ENCODE measurements at regions not wholly inside any gene's neighbourhood (a gene's known extent, or its start where the extent isn't known, plus 50 kb on each side); places are given as distances from the start of the nearest gene placed in this dataset.
A peak's percentile ranks its signal among the peaks of the same experiment; 100 is the strongest.

DNA sequence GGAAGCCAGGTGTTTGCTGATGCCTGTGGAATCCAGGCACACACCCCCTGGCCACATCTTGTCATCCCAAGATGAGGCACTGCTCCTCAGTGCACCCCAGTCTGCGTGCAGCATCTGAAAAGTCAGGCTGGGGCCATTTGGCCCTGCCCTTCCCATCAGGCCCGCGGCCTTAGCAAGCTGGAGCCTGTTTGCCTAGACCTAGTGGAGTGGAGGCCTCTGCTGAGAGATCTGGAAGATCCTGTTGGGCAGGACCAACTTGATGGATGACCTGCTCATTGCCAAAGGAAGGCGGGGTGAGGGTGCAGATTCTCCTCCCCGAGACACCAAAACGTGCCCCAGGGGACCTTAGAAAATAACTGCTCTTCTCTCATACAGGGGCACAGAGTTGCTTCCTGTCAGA, 220.2 kb downstream of the SHQ1 start:
- Histone ChIP-seq H3K36me3 (ENCODE audit: low read depth) (no peaks in the 10 kb centered on the region), H3K9me3 (ENCODE audit: severe bottlenecking) (no peaks in the 10 kb centered on the region), H3K4me3 (ENCODE audit: severe bottlenecking) (no peak overlapping the region), H3K27me3 (ENCODE audit: insufficient read depth, poor library complexity, severe bottlenecking) (no peaks in the 10 kb centered on the region), H3K4me1 (ENCODE audit: insufficient read depth, poor library complexity, severe bottlenecking) (peaks cover 46% of the 10 kb centered on the region), H3K27ac (ENCODE audit: poor library complexity, severe bottlenecking) (peak overlapping the region; percentile 81)
- peak; percentile 78 for ATAC-seq (ENCODE audit: low read depth)
- TF ChIP-seq, protein P1, sequence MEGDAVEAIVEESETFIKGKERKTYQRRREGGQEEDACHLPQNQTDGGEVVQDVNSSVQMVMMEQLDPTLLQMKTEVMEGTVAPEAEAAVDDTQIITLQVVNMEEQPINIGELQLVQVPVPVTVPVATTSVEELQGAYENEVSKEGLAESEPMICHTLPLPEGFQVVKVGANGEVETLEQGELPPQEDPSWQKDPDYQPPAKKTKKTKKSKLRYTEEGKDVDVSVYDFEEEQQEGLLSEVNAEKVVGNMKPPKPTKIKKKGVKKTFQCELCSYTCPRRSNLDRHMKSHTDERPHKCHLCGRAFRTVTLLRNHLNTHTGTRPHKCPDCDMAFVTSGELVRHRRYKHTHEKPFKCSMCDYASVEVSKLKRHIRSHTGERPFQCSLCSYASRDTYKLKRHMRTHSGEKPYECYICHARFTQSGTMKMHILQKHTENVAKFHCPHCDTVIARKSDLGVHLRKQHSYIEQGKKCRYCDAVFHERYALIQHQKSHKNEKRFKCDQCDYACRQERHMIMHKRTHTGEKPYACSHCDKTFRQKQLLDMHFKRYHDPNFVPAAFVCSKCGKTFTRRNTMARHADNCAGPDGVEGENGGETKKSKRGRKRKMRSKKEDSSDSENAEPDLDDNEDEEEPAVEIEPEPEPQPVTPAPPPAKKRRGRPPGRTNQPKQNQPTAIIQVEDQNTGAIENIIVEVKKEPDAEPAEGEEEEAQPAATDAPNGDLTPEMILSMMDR (IDR thresholded peaks at IDR 0.05; ENCODE audit: poor library complexity, severe bottlenecking): no peak
- peak; percentile 92 for DNase-seq (ENCODE audit: low spot score)

DNA sequence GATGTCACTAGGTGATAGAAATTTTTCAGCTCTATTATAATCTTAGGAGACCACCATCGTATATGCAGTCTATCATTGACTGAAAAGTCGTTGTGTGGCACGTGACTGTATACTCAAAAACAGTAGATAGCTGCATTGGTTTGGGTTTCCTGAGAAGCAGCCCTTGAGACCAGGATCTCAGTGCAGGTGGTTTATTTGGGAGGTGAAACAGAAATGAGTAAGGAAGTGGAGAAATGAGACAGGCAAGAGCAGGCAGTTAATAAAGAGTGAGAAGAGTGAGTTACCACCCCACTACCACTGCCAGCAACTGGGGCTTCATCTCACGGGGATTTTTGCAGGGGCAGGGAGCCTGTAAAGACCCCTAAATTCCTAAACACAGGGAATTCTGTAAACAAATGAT, 221.0 kb downstream of the SHQ1 start:
- TF ChIP-seq, protein P1 (IDR thresholded peaks at IDR 0.05; ENCODE audit: poor library complexity, severe bottlenecking): no peak
- Histone ChIP-seq H3K4me3 (ENCODE audit: severe bottlenecking) (no peak overlapping the region), H3K4me1 (ENCODE audit: insufficient read depth, poor library complexity, severe bottlenecking) (peaks cover 46% of the 10 kb centered on the region), H3K27me3 (ENCODE audit: insufficient read depth, poor library complexity, severe bottlenecking) (no peaks in the 10 kb centered on the region), H3K9me3 (ENCODE audit: severe bottlenecking) (no peaks in the 10 kb centered on the region), H3K36me3 (ENCODE audit: low read depth) (no peaks in the 10 kb centered on the region), H3K27ac (ENCODE audit: poor library complexity, severe bottlenecking) (peak overlapping the region; percentile 81)
- no peak for ATAC-seq (ENCODE audit: low read depth)
- no peak for DNase-seq (ENCODE audit: low spot score)

DNA sequence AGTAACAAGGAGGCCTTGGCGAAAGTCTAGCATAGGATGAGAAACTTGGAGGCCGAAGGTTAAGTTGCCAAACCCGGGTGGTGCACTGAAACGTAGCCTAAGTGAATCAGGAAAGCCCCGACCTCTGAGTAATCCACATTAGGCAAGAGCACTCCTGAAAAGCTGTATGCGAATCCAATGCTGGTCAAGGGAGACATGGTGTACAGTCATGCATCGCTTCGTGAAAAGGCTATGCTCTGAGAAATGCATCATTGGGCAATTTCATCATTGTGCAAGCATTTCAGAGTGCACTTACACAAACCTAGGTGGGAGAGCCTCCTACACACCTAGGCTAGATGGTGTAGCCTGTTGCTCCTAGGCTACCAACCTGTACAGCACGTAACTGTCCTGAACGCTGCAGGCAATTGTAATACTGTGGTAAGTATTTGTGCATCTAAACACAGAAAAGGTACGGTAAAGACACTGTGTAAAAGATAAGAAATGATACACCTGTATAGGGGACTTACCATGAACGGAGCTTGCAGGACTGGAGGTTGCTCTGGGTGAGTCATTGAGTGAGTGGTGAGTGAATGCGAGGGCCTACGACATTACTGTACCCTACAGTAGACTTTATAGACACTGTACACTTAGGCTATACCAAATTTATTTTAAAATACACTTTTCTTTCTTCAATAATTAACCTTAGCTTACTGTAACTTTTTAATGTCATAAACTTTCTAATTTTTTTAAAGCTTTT, 222.5 kb downstream of the SHQ1 start:
- no peaks in the 10 kb centered on the region for H3K36me3 ChIP-seq (ENCODE audit: low read depth)
- ATAC-seq (ENCODE audit: low read depth) (peak; percentile 83), DNase-seq (ENCODE audit: low spot score) (peak; percentile 87)
- TF ChIP-seq, protein P1 (IDR thresholded peaks at IDR 0.05; ENCODE audit: poor library complexity, severe bottlenecking): no peak
- H3K9me3 ChIP-seq (ENCODE audit: severe bottlenecking): no peaks in the 10 kb centered on the region
- peak overlapping the region; percentile 81 for H3K27ac ChIP-seq (ENCODE audit: poor library complexity, severe bottlenecking)
- peaks cover 46% of the 10 kb centered on the region for H3K4me1 ChIP-seq (ENCODE audit: insufficient read depth, poor library complexity, severe bottlenecking)
- no peaks in the 10 kb centered on the region for H3K27me3 ChIP-seq (ENCODE audit: insufficient read depth, poor library complexity, severe bottlenecking)
- no peak overlapping the region for H3K4me3 ChIP-seq (ENCODE audit: severe bottlenecking)

DNA sequence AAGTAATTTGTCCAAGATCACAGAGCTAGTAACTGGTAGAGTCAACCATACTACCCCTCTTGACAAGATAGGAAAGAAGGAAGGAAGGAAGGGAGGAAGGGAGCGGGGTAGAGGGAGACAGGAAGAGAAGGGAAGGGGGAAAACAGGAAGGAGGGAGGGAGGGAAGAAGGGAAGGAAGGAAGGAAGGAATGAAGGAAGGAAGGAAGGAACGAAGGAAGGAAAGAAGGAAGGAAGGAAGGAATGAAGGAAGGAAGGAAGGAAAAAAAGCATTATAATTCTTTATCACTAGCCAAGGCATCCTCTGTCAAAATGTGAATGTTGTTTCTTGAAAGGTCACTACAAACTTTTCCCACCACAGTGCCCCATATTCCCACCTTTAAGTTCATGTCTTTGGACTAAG, 223.6 kb downstream of the SHQ1 start:
- Histone ChIP-seq H3K27me3 (ENCODE audit: insufficient read depth, poor library complexity, severe bottlenecking) (no peaks in the 10 kb centered on the region), H3K27ac (ENCODE audit: poor library complexity, severe bottlenecking) (peak overlapping the region; percentile 81), H3K4me3 (ENCODE audit: severe bottlenecking) (no peak overlapping the region), H3K9me3 (ENCODE audit: severe bottlenecking) (no peaks in the 10 kb centered on the region), H3K36me3 (ENCODE audit: low read depth) (no peaks in the 10 kb centered on the region), H3K4me1 (ENCODE audit: insufficient read depth, poor library complexity, severe bottlenecking) (peaks cover 45% of the 10 kb centered on the region)
- DNase-seq (ENCODE audit: low spot score): no peak
- no peak for ATAC-seq (ENCODE audit: low read depth)
- TF ChIP-seq, protein P1 (IDR thresholded peaks at IDR 0.05; ENCODE audit: poor library complexity, severe bottlenecking): no peak

DNA sequence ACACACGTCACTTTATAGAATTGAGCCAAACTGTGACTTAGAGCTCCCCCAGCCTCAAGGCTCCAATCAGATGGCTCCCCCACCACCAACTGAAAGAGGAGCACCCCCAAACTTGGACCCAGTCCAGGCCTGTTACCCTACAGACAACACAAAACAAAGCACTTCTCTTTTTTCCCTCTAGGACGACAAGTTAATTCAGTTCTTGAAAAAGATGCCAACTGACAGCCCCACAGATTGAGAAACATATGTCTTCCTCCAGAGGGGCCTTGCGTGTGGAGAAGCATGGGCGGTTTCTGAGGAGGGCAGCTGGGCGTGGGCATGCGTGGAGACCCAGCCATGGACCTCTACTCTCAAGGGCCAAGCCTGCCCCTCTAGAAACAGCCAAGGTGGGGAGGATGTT, 229.5 kb downstream of the SHQ1 start:
- H3K27ac ChIP-seq (ENCODE audit: poor library complexity, severe bottlenecking): no peak overlapping the region
- DNase-seq (ENCODE audit: low spot score): no peak
- H3K4me1 ChIP-seq (ENCODE audit: insufficient read depth, poor library complexity, severe bottlenecking): no peaks in the 10 kb centered on the region
- H3K9me3 ChIP-seq (ENCODE audit: severe bottlenecking): no peaks in the 10 kb centered on the region
- no peaks in the 10 kb centered on the region for H3K27me3 ChIP-seq (ENCODE audit: insufficient read depth, poor library complexity, severe bottlenecking)
- TF ChIP-seq, protein P1 (IDR thresholded peaks at IDR 0.05; ENCODE audit: poor library complexity, severe bottlenecking): no peak
- H3K36me3 ChIP-seq (ENCODE audit: low read depth): no peaks in the 10 kb centered on the region
- no peak overlapping the region for H3K4me3 ChIP-seq (ENCODE audit: severe bottlenecking)
- no peak for ATAC-seq (ENCODE audit: low read depth)
